ENCODE measurements at regions not wholly inside any gene's neighbourhood (a gene's known extent, or its start where the extent isn't known, plus 50 kb on each side); places are given as distances from the start of the nearest gene placed in this dataset.

GRCh38 chr12:29980304-29980703, 196.6 kb upstream of the TMTC1 start:
- Mint-ChIP-seq H3K27me3 (ENCODE audit: low read depth) (peaks cover 7% of the 10 kb centered on the region), H3K4me3 (ENCODE audit: unreplicated experiment) (no peak overlapping the region), H3K27ac (ENCODE audit: unreplicated experiment) (no peak overlapping the region), H3K36me3 (ENCODE audit: low read depth) (peaks cover 2% of the 10 kb centered on the region), H3K9me3 (ENCODE audit: low read depth) (no peaks in the 10 kb centered on the region), H3K4me1 (ENCODE audit: low read depth) (peaks cover 6% of the 10 kb centered on the region)
- no peak for TF ChIP-seq CTCF (IDR thresholded peaks at IDR 0.05)
- DNase-seq (ENCODE audit: low spot score): no peak

DNA sequence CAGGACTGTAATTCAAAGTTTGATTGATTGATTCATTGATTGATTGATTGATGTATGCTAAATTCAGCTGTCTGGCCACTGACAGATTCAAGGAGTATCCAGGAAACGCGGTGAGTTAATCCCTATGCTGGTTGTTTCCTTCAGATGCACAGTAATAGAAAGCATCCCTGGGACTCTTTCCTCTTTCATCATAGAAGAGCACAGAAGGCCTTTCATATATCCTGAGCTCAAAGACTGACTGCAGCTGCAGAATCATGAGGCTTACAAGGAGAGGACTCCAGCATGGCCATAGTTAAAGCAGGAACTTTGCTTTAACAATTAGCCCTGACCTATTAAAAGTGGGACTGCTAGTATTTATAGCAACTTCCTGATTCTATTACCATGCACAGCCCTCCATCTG, 187.7 kb upstream of the TMTC1 start:
- H3K27me3 Mint-ChIP-seq (ENCODE audit: low read depth): peaks cover 7% of the 10 kb centered on the region
- peaks cover 5% of the 10 kb centered on the region for H3K9me3 Mint-ChIP-seq (ENCODE audit: low read depth)
- H3K4me1 Mint-ChIP-seq (ENCODE audit: low read depth): peaks cover 21% of the 10 kb centered on the region
- DNase-seq (ENCODE audit: low spot score): no peak
- no peak overlapping the region for H3K4me3 Mint-ChIP-seq (ENCODE audit: unreplicated experiment)
- TF ChIP-seq CTCF (IDR thresholded peaks at IDR 0.05): no peak
- no peak overlapping the region for H3K27ac Mint-ChIP-seq (ENCODE audit: unreplicated experiment)
- no peaks in the 10 kb centered on the region for H3K36me3 Mint-ChIP-seq (ENCODE audit: low read depth)

GRCh38 chr12:29970501-29970900, 186.8 kb upstream of the TMTC1 start:
- Mint-ChIP-seq H3K27ac (ENCODE audit: unreplicated experiment) (peak overlapping the region; percentile 63), H3K4me1 (ENCODE audit: low read depth) (peaks cover 27% of the 10 kb centered on the region), H3K9me3 (ENCODE audit: low read depth) (peaks cover 5% of the 10 kb centered on the region), H3K27me3 (ENCODE audit: low read depth) (peaks cover 5% of the 10 kb centered on the region), H3K36me3 (ENCODE audit: low read depth) (no peaks in the 10 kb centered on the region), H3K4me3 (ENCODE audit: unreplicated experiment) (no peak overlapping the region)
- no peak for TF ChIP-seq CTCF (IDR thresholded peaks at IDR 0.05)
- no peak for DNase-seq (ENCODE audit: low spot score)

DNA sequence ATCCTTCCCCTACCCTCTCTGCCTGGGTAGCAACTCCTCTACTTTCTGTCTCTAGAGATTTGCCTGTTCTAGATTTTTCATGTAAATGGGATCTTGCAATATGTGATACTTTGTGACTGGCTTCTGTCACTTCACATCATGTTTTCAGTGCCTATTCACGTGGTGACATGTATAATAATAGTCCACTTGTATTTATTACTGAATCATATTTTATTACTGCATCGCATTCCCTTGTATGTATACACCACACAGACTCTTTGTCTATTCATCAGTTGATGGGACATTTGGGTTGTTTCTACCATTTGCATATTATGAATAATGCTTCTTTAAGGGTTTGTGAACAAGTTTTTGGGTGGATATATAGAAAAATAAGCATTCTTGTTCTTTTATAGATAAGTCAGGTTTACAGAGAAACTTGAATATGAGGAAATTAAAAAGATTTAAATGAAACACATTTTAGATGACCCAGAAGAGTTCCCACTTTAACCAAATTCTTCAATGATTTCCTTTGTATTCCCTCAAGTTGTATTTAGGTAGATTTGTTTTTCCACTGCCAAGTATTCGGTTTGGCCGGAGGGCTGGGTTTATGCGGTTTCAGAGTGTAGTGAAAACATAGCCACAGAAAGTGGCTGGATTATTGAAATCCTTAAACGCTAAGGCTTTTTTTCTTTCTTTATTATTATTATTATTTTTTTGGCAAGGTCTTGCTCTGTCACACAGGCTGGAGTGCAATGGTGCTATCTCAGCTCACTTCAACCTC, 178.7 kb upstream of the TMTC1 start:
- no peak for TF ChIP-seq CTCF (IDR thresholded peaks at IDR 0.05)
- Mint-ChIP-seq H3K4me1 (ENCODE audit: low read depth) (peaks cover 23% of the 10 kb centered on the region), H3K27ac (ENCODE audit: unreplicated experiment) (no peak overlapping the region), H3K36me3 (ENCODE audit: low read depth) (no peaks in the 10 kb centered on the region), H3K27me3 (ENCODE audit: low read depth) (peaks cover 6% of the 10 kb centered on the region), H3K9me3 (ENCODE audit: low read depth) (no peaks in the 10 kb centered on the region), H3K4me3 (ENCODE audit: unreplicated experiment) (no peak overlapping the region)
- DNase-seq (ENCODE audit: low spot score): no peak

DNA sequence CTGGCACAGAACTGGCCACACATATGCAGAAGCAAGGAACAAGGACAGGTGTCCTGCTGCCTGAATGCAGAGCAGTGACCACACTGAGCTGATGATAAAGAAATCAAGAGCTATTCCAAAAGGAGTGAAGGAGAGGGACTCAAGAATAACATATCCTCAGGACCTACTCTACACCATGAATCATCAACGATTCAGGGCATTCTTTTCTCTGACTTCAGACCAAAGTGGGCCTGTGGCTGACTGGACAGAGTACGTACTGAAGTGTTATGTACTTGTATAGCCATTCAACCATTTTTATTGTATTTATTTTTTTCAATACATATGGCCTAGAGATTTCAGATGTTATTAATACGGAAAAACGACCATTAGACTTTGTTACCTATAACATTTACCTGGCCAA, 177.5 kb upstream of the TMTC1 start:
- Mint-ChIP-seq H3K4me1 (ENCODE audit: low read depth) (peaks cover 19% of the 10 kb centered on the region), H3K9me3 (ENCODE audit: low read depth) (peaks cover 1% of the 10 kb centered on the region), H3K27ac (ENCODE audit: unreplicated experiment) (no peak overlapping the region), H3K4me3 (ENCODE audit: unreplicated experiment) (no peak overlapping the region), H3K36me3 (ENCODE audit: low read depth) (no peaks in the 10 kb centered on the region), H3K27me3 (ENCODE audit: low read depth) (peaks cover 6% of the 10 kb centered on the region)
- DNase-seq (ENCODE audit: low spot score): no peak
- no peak for TF ChIP-seq CTCF (IDR thresholded peaks at IDR 0.05)
